ENCODE measurements at regions not wholly inside any gene's neighbourhood (a gene's known extent, or its start where the extent isn't known, plus 50 kb on each side); places are given as distances from the start of the nearest gene placed in this dataset.
A peak's percentile ranks its signal among the peaks of the same experiment; 100 is the strongest.

DNA sequence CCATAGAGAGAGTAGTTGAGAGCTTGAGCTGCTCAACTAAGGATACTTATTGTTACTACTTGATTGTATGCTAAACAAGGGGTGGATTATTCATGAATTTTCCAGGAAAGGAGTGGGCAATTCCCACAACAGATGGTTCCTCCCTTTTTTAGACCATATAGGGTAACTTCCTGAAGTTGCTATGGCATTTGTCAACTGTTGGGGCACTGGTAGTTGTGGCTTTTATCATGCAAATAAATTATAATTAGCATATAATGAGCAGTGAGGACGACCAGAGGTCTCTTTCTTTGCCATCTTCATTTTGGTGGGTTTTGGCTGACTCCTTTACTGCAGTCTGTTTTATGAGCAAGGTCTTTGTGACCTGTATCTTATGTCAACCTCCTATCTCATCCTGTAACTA is 1403.5 kb upstream of the PABPC4L start:
- H3K27ac ChIP-seq (ENCODE audit: low read depth): no peak overlapping the region
- H3K4me3 ChIP-seq: no peak overlapping the region
- Mint-ChIP-seq H3K27me3 (ENCODE audit: insufficient read depth, low read depth, poor library complexity) (no peaks in the 10 kb centered on the region), H3K4me3 (no peak overlapping the region), H3K9me3 (peaks cover 22% of the 10 kb centered on the region), H3K36me3 (ENCODE audit: low read depth) (peaks cover 6% of the 10 kb centered on the region; the same call in 1 of the 3 replicates), H3K4me1 (0 out of 3 replicates have a peak, but pooled peaks cover 2% of the 10 kb centered on the region), H3K27ac (no peak overlapping the region)
- no peaks in the 10 kb centered on the region for H3K27me3 ChIP-seq (ENCODE audit: insufficient read depth)
- no peak overlapping the region for H2AFZ ChIP-seq
- H3K79me2 ChIP-seq (replicated peaks; ENCODE audit: insufficient read depth): no peaks in the 10 kb centered on the region
- H4K20me1 ChIP-seq (replicated peaks; ENCODE audit: insufficient read depth): no peaks in the 10 kb centered on the region
- TF ChIP-seq, protein P1, sequence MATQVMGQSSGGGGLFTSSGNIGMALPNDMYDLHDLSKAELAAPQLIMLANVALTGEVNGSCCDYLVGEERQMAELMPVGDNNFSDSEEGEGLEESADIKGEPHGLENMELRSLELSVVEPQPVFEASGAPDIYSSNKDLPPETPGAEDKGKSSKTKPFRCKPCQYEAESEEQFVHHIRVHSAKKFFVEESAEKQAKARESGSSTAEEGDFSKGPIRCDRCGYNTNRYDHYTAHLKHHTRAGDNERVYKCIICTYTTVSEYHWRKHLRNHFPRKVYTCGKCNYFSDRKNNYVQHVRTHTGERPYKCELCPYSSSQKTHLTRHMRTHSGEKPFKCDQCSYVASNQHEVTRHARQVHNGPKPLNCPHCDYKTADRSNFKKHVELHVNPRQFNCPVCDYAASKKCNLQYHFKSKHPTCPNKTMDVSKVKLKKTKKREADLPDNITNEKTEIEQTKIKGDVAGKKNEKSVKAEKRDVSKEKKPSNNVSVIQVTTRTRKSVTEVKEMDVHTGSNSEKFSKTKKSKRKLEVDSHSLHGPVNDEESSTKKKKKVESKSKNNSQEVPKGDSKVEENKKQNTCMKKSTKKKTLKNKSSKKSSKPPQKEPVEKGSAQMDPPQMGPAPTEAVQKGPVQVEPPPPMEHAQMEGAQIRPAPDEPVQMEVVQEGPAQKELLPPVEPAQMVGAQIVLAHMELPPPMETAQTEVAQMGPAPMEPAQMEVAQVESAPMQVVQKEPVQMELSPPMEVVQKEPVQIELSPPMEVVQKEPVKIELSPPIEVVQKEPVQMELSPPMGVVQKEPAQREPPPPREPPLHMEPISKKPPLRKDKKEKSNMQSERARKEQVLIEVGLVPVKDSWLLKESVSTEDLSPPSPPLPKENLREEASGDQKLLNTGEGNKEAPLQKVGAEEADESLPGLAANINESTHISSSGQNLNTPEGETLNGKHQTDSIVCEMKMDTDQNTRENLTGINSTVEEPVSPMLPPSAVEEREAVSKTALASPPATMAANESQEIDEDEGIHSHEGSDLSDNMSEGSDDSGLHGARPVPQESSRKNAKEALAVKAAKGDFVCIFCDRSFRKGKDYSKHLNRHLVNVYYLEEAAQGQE (IDR thresholded peaks at IDR 0.05; ENCODE audit: unreplicated experiment): no peak
- no peak for TF ChIP-seq NANOG (IDR thresholded peaks at IDR 0.05; ENCODE audit: borderline replicate concordance)
- TF ChIP-seq EZH2 (IDR thresholded peaks at IDR 0.05; ENCODE audit: low read depth, unreplicated experiment): no peak
- TF ChIP-seq, protein P2, sequence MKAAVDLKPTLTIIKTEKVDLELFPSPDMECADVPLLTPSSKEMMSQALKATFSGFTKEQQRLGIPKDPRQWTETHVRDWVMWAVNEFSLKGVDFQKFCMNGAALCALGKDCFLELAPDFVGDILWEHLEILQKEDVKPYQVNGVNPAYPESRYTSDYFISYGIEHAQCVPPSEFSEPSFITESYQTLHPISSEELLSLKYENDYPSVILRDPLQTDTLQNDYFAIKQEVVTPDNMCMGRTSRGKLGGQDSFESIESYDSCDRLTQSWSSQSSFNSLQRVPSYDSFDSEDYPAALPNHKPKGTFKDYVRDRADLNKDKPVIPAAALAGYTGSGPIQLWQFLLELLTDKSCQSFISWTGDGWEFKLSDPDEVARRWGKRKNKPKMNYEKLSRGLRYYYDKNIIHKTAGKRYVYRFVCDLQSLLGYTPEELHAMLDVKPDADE (IDR thresholded peaks at IDR 0.05): no peak
- TF ChIP-seq ZNF331 (CRISPR knock-in tag; IDR thresholded peaks at IDR 0.05; ENCODE audit: low read depth): no peak
- no peak for TF ChIP-seq ZNF114 (CRISPR knock-in tag; IDR thresholded peaks at IDR 0.05)
- TF ChIP-seq JUNB (IDR thresholded peaks at IDR 0.05; ENCODE audit: unreplicated experiment): no peak
- TF ChIP-seq STAT1 (IDR thresholded peaks at IDR 0.05; ENCODE audit: unreplicated experiment): no peak
- TF ChIP-seq EZH2phosphoT487 (IDR thresholded peaks at IDR 0.05; ENCODE audit: unreplicated experiment): no peak
- TF ChIP-seq, protein P3, sequence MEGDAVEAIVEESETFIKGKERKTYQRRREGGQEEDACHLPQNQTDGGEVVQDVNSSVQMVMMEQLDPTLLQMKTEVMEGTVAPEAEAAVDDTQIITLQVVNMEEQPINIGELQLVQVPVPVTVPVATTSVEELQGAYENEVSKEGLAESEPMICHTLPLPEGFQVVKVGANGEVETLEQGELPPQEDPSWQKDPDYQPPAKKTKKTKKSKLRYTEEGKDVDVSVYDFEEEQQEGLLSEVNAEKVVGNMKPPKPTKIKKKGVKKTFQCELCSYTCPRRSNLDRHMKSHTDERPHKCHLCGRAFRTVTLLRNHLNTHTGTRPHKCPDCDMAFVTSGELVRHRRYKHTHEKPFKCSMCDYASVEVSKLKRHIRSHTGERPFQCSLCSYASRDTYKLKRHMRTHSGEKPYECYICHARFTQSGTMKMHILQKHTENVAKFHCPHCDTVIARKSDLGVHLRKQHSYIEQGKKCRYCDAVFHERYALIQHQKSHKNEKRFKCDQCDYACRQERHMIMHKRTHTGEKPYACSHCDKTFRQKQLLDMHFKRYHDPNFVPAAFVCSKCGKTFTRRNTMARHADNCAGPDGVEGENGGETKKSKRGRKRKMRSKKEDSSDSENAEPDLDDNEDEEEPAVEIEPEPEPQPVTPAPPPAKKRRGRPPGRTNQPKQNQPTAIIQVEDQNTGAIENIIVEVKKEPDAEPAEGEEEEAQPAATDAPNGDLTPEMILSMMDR (conservative IDR thresholded peaks at IDR 0.05; ENCODE audit: low read depth in 2 of 2): no peak
- TF ChIP-seq, protein P4, sequence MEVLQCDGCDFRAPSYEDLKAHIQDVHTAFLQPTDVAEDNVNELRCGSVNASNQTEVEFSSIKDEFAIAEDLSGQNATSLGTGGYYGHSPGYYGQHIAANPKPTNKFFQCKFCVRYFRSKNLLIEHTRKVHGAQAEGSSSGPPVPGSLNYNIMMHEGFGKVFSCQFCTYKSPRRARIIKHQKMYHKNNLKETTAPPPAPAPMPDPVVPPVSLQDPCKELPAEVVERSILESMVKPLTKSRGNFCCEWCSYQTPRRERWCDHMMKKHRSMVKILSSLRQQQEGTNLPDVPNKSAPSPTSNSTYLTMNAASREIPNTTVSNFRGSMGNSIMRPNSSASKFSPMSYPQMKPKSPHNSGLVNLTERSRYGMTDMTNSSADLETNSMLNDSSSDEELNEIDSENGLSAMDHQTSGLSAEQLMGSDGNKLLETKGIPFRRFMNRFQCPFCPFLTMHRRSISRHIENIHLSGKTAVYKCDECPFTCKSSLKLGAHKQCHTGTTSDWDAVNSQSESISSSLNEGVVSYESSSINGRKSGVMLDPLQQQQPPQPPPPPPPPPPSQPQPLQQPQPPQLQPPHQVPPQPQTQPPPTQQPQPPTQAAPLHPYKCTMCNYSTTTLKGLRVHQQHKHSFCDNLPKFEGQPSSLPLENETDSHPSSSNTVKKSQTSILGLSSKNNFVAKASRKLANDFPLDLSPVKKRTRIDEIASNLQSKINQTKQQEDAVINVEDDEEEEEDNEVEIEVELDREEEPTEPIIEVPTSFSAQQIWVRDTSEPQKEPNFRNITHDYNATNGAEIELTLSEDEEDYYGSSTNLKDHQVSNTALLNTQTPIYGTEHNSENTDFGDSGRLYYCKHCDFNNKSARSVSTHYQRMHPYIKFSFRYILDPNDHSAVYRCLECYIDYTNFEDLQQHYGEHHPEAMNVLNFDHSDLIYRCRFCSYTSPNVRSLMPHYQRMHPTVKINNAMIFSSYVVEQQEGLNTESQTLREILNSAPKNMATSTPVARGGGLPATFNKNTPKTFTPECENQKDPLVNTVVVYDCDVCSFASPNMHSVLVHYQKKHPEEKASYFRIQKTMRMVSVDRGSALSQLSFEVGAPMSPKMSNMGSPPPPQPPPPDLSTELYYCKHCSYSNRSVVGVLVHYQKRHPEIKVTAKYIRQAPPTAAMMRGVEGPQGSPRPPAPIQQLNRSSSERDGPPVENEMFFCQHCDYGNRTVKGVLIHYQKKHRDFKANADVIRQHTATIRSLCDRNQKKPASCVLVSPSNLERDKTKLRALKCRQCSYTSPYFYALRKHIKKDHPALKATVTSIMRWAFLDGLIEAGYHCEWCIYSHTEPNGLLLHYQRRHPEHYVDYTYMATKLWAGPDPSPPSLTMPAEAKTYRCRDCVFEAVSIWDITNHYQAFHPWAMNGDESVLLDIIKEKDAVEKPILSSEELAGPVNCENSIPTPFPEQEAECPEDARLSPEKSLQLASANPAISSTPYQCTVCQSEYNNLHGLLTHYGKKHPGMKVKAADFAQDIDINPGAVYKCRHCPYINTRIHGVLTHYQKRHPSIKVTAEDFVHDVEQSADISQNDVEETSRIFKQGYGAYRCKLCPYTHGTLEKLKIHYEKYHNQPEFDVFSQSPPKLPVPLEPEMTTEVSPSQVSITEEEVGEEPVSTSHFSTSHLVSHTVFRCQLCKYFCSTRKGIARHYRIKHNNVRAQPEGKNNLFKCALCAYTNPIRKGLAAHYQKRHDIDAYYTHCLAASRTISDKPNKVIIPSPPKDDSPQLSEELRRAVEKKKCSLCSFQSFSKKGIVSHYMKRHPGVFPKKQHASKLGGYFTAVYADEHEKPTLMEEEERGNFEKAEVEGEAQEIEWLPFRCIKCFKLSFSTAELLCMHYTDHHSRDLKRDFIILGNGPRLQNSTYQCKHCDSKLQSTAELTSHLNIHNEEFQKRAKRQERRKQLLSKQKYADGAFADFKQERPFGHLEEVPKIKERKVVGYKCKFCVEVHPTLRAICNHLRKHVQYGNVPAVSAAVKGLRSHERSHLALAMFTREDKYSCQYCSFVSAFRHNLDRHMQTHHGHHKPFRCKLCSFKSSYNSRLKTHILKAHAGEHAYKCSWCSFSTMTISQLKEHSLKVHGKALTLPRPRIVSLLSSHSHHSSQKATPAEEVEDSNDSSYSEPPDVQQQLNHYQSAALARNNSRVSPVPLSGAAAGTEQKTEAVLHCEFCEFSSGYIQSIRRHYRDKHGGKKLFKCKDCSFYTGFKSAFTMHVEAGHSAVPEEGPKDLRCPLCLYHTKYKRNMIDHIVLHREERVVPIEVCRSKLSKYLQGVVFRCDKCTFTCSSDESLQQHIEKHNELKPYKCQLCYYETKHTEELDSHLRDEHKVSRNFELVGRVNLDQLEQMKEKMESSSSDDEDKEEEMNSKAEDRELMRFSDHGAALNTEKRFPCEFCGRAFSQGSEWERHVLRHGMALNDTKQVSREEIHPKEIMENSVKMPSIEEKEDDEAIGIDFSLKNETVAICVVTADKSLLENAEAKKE (CRISPR knock-in tag; IDR thresholded peaks at IDR 0.05): no peak
- TF ChIP-seq POLR2AphosphoS5 (IDR thresholded peaks at IDR 0.05; ENCODE audit: low read depth): no peak
- TF ChIP-seq CREB1 (CRISPR knock-in tag; IDR thresholded peaks at IDR 0.05; ENCODE audit: low read depth): no peak
- H3K9me2 ChIP-seq (ENCODE audit: insufficient read depth): peaks cover 3% of the 10 kb centered on the region; the same call in 1 of the 2 replicates
- no peak overlapping the region for H3K4me2 ChIP-seq
- no peaks in the 10 kb centered on the region for H3K4me1 ChIP-seq (ENCODE audit: insufficient read depth)
- H3K36me3 ChIP-seq (ENCODE audit: insufficient read depth): peaks cover 1% of the 10 kb centered on the region; the same call in 1 of the 2 replicates
- ATAC-seq (no peak), DNase-seq (ENCODE audit: low spot score) (peak; percentile 57)
- no peaks in the 10 kb centered on the region for H3F3A ChIP-seq (replicated peaks; ENCODE audit: low read depth)
